ENCODE measurements at regions not wholly inside any gene's neighbourhood (a gene's known extent, or its start where the extent isn't known, plus 50 kb on each side); places are given as distances from the start of the nearest gene placed in this dataset.

DNA sequence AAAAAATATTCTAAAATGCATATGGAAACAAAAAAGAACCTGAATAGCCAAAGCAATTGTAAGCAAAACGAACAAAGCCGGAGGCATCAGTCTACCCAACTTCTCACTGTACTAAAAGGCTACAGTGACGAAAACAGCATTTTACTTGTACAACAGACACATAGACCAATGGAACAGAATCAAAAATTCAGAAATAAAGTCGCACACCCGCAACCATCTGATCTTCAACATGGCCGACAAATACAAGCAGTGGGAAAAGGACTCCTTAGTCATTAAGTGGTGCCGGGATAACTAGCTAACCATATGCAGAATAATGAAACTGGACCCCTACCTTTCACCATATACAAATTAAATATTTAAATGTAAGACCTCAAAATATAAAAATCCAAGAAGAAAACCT is 203.9 kb upstream of the PPFIA2 start:
- FAIRE-seq (no peak), DNase-seq (ENCODE audit: insufficient read length, low spot score) (no peak)

DNA sequence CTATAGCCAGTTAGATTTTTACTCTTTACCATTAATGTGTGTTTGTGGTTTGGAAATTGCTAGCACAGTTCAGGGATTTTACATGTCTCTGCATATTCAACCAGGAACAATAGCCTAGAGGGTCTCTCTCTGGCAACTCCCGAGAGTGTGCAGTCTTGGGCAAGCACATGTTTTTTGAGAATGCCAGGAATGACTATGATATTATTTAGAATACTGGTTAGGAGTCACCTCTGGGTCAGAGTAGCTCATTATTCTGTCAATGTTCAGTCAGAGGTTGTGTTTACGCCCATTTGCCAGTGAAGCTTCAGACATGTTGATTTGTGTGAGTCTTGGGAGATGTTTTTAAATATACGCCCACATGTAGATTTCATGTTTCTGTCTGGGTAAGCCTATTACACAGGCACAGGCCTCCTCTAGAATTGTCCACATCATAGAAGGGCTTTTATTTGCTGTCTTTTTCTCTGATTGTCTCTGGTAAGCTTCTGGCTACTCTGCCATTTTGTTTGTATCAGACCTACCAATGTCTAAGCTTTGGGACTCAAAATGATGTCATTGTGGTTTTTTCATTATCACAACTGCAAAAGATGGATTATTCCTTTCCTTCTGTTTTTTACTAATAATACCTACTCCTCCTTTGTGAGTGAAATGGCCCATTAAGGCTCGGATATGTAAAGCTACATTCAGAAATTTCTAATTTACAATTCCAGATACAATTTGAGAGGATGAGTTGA is 203.1 kb upstream of the PPFIA2 start:
- FAIRE-seq (no peak), DNase-seq (ENCODE audit: insufficient read length, low spot score) (no peak)

DNA sequence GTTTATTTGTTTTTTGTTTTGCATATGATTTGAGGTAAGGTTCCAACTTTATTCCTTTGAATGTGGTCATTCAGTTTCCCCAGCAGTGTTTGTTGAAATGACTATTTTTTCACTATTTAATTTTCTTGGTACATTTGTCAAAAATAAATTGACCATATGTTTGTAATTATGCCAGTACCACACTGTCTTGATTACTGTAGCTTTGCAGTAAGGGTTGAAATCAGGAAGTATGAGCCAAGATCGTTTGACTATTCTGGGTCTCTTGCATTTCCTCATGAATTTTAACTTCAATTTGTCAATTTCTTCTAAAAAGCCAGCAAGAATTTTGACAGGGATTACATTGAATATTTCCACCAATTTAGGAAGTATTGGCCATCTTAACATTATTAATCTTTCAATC is 199.3 kb upstream of the PPFIA2 start:
- FAIRE-seq, result no peak
- no peak for DNase-seq (ENCODE audit: insufficient read length, low spot score)

DNA sequence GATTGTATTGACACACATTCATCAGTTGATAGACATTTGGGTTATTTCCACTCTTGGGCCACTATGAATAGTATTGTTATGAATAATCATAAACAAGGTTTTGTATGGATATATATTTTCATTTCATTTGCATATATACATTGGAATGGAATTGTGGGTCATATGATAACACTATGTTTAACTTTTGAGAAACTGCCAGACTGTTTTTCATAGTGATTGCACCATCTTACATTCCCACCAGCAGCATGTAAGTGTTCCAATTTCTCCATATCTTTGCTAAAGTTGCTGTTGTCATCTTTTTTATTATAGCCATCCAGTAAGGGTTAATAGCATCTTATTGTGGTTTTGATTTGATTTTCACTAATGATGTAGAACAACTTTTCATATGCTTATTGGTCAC is 198.5 kb upstream of the PPFIA2 start:
- no peak for DNase-seq (ENCODE audit: insufficient read length, low spot score)
- no peak for FAIRE-seq

GRCh38 chr12:81956468-81956860 is 197.3 kb upstream of the PPFIA2 start:
- FAIRE-seq (no peak), DNase-seq (ENCODE audit: insufficient read length, low spot score) (no peak)

DNA sequence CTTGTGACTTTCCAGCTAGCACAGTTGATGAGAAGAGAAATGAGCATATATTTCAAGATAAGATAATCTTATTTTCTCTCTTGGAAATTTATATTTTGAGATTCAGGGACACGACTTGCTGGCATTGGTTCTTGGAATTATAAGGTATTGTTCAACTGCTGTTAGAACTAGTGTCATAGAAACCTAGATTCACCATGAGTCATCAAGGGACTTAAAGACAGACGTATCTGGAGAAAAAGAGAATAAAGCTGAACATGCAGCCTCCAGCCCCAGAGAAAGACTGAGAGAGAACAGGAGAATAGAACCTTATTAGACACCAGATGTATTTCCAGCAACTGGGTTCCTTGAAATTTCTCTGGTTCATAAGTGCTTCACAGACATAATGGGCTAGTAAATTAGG is 194.4 kb upstream of the PPFIA2 start:
- no peak for DNase-seq (ENCODE audit: insufficient read length, low spot score)
- no peak for FAIRE-seq

DNA sequence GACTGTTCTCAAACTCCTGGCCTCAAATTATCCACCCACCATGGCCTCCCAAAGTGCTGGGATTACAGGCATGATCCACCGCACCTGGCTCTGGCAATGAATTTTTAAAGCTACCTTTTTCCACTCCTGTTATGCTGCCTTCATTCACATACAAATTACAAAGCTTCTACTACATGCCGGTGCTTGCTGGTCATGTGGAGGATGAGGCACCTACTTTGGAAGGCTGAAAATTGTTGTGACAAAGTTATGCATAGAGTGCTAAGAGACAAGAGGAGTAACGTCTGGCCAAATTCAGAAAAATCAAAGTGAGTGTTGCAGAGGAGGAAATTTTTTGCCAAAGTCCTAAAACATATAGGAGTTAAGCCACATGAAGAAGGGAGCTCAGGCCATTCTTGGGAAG is 191.7 kb upstream of the PPFIA2 start:
- FAIRE-seq (no peak), DNase-seq (ENCODE audit: insufficient read length, low spot score) (no peak)

- FAIRE-seq, result no peak
- no peak for DNase-seq (ENCODE audit: insufficient read length, low spot score)
Measured at GRCh38 chr12:81949841-81950308, 190.7 kb upstream of the PPFIA2 start.

DNA sequence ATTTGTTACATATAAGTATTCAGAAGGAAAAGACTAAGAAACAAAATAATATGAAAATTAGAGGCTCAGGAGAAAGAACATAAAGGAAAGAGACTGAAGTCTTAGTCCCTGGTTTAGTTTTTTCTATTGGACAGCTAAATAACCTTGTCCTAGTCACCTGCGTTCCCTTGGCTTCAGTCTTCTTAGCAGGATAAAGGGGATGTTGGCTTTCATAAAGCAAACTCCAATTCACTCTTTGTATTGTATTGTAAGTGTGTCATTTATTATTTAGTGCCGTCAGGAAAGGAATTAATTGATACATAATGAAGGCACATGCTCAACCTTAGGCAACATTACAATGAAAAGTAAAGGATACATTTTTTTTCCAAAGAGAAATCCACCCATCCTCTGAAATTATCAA is 190.3 kb upstream of the PPFIA2 start:
- FAIRE-seq, result no peak

GRCh38 chr12:81944886-81945285 is 185.7 kb upstream of the PPFIA2 start:
- FAIRE-seq (no peak), DNase-seq (ENCODE audit: insufficient read length, low spot score) (no peak)

More for the DNA sequence above, 190.3 kb upstream of the PPFIA2 start:
- DNase-seq (ENCODE audit: insufficient read length, low spot score), result no peak

GRCh38 chr12:81942594-81942993 is 183.4 kb upstream of the PPFIA2 start:
- FAIRE-seq (no peak), DNase-seq (ENCODE audit: insufficient read length, low spot score) (no peak)

DNA sequence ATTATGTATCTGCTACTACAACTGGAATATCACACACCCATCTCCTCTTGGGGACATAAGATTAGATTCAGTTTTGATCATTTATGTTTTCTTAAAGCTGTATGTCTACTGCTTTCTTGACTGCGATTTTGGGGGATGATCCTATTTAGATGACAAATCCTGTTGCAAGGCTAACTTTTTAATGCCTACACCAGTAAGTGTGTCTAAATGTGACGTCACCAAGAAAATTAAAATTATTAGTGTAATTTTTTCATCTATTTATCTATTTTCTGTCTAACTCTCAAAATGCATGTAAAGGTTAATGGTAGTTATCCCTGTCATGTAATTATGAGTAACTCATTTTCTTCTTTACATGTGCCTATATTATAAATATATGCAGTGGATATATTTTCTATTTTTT is 170.9 kb upstream of the PPFIA2 start:
- FAIRE-seq, result no peak
- no peak for DNase-seq (ENCODE audit: insufficient read length, low spot score)

DNA sequence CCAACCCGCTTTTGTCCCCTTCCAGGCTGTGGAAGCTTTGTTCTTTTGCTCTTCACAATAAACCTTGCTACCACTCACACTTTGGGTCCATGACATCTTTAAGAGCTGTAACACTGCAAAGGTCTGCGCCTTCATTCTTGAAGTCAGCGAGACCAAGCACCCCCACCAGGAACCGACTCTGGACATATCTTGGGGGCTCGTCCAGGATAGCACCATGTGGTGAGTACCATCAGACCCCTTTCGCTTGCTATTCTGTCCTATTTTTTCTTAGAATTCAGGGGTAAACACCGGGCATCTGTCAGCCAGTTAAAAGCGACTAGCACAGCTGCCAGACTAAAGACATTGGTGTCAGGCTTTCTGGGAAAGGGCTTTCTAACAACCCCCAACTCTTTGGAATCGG is 137.6 kb upstream of the PPFIA2 start:
- DNase-seq (ENCODE audit: insufficient read length, low spot score) (no peak), FAIRE-seq (no peak)

DNA sequence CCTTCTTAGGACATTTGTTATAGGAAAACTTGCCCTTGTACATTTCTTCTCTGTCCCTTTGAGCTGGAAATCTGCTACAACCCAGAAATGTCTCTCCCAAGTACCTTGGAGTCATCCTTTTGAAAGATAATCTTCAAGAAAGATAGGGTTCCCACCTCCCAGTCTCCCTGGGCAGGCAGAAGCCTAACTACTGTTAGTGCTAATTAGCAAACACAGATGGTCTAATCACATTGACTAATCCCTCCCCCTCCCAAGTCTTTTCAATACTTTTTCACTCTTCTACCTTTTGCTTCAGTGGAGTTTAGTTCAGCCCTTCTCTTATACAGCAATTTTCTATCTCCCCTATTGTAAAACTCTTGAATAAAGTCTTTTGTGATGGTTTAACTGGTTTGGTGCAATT is 129.8 kb upstream of the PPFIA2 start:
- no peak for FAIRE-seq
- no peak for DNase-seq (ENCODE audit: insufficient read length, low spot score)

GRCh38 chr12:81888106-81888740 is 129.1 kb upstream of the PPFIA2 start:
- FAIRE-seq, result no peak
- no peak for DNase-seq (ENCODE audit: insufficient read length, low spot score)

DNA sequence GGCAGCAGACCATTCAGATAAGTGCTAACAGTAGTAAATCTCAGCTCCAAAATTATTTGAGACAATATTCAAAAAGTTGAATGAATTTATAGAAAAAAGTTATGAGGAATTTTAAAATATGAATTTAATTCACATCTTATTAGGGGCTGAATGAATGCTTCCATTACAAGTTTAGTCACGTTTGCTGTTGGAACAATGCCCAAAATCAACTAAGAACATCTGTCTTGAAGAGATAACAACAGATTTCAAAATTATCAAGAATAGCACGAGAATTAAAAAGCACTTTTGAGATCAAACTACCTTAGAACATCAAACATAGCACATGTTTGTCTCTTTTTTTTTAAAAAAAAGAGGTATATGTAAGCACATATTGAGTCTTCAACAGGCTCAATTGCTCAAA is 115.4 kb upstream of the PPFIA2 start:
- FAIRE-seq (no peak), DNase-seq (ENCODE audit: insufficient read length, low spot score) (no peak)

DNA sequence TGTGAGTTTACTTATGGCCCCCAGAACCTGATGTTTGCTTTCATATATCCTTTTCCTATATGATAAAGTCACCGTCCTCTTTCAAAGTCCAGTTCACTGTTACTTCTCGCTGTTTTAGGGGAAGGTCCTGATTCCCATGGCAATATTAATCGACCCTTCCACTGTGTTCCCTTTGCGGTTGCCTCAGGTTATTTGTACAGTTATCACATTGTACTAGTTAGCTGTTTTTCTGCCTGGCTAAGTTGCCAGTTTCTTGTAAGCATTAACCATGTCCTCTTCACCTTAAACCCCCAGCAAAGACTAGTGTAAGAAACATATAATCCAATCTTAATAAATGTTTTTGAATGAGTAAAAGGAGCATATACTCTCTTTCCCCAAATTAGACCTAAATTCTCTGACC is 115.0 kb upstream of the PPFIA2 start:
- FAIRE-seq (no peak), DNase-seq (ENCODE audit: insufficient read length, low spot score) (no peak)

DNA sequence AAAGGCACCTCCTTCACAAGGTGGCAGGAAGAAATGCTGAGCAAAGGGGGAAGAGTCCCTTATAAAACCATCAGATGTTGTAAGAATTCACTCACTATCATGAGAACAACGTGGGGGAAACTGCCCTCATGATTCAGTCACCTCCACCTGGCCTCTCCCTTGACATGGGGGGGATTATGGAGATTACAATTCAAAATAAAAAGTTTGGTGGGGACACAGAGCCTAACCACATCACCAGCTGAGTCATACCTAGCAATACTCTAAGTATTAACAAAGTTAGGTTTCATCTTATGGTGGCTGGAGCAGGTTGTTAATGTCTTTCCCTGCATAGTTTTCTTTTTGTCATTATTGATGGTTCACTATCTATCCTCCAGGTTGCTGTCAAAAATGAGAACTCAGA is 113.2 kb upstream of the PPFIA2 start:
- no peak for DNase-seq (ENCODE audit: insufficient read length, low spot score)
- no peak for FAIRE-seq

DNA sequence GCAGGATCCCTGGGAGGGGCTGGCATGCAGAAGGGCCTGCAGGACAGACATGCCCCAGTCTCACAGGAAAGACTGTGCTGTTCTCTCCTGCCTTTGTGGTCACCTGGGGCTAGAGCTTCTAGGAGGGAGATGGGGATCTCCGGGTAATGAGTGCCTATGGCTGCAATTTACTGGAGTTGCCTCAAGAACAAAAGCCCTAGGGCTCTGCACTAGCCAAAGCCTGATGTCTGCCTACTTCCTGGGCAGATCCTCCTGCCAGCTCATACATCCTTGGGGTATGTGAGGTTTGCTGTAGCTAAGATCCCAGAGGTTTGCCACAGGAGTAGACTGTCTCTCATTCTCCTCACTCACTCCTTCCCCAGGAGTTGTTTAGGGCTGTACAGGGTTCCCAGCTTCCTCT is 106.9 kb upstream of the PPFIA2 start:
- no peak for DNase-seq (ENCODE audit: insufficient read length, low spot score)
- FAIRE-seq, result no peak

DNA sequence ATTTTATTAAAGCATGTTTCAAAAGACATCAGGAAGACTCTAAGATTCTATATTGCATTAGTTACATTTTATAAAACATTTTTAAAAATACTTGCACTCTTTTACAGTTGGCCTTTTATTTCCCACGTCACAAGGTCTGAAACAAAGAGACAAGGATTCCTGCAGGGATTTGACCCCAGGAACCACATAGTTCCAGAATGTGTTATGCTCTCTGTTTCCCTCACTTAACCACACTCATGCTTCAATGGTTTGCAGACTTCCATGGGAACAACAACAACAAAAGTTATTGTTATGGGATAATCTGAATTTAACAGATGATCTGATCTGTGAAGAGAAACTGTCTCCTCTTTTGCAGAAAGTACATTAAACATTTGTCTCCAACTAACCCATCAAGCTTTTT is 104.3 kb upstream of the PPFIA2 start:
- no peak for FAIRE-seq
- no peak for DNase-seq (ENCODE audit: insufficient read length, low spot score)

DNA sequence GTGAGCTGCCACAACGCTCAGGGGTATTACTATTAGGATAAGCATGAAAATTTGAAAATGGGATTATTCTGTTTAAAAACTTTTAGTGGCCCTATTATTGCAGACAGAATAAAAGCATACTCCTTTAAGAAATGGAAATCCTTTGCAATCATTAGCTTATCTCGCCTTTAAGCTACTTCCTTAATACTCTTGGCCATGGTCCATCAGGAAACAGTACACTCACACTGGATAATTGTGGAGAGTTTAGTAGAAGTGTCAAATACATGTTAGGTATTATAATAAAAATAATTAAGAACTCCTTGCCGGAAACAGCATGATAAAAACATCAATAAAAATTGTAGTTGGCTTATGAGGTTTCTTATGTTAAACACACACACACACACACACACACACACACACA is 100.4 kb upstream of the PPFIA2 start:
- no peak for DNase-seq (ENCODE audit: insufficient read length, low spot score)
- no peak for FAIRE-seq

GRCh38 chr12:81843599-81843998 is 84.4 kb upstream of the PPFIA2 start:
- DNase-seq (ENCODE audit: insufficient read length, low spot score), result no peak
- no peak for FAIRE-seq

DNA sequence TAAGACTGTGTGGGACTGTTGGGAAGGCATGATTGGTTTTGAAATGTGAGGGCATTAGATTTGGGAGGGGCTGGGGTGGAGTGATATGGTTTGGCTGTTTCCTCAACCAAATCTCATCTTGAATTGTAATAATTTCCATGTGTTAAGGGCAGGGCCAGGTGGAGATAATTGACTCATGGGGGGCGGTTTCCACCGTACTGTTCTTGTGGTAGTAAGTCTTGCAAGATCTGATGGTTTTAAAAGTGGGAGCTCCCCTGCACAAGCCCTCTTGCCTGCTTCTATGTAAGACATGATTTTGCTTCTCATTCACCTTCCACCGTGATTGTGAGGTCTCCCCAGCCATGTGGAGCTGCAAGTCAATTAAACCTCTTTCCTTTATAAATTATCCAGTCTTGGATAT is 76.6 kb upstream of the PPFIA2 start:
- DNase-seq (ENCODE audit: insufficient read length, low spot score) (no peak), FAIRE-seq (no peak)

Measured in GM19239 (cell line).